HG03097 (cell line): ENCODE measurements at regions not wholly inside any gene's neighbourhood (a gene's known extent, or its start where the extent isn't known, plus 50 kb on each side); places are given as distances from the start of the nearest gene placed in this dataset.

ENCODE experiments used
- ATAC-seq: cut with Tn5 transposase; IDR thresholded peaks from one replicate; pipeline ENCODE4 v1.9.1; 2021; ENCODE audit not compliant: unreplicated experiment, low FRiP score

GRCh38 chr3:128515-129172 lies 67.9 kb upstream of the CHL1 start:
- no peak for ATAC-seq

- ATAC-seq = no peak
Observed at GRCh38 chr3:131151-131888, 65.2 kb upstream of the CHL1 start.

- ATAC-seq = no peak
Observed at GRCh38 chr3:132378-132777, 64.2 kb upstream of the CHL1 start.

- no peak for ATAC-seq
Observed at GRCh38 chr3:132904-133303, 63.7 kb upstream of the CHL1 start.

- no peak for ATAC-seq
Observed at GRCh38 chr3:140748-141330, 55.7 kb upstream of the CHL1 start.
